GM12892 (cell line): ENCODE measurements at regions not wholly inside any gene's neighbourhood (a gene's known extent, or its start where the extent isn't known, plus 50 kb on each side); places are given as distances from the start of the nearest gene placed in this dataset.

Experiments used
- DNase-seq: peaks from one replicate; pipeline ENCODE4 v3.0.0; 2011; ENCODE audit not compliant: insufficient read length
- FAIRE-seq: peaks from 2 replicates; lab custom pipeline; 2011; peaks lifted over from hg19 to GRCh38; lab: Jason Lieb, UNC
- POLR2A ChIP-seq: IDR thresholded peaks from 2 replicates; pipeline ENCODE4 v1.6.1; 2011; ENCODE audit warnings: low read depth, low read length, control low read depth
- POLR2AphosphoS5 ChIP-seq: IDR thresholded peaks from 2 replicates; pipeline ENCODE4 v1.6.1; 2011; ENCODE audit warnings: low read depth, low read length, control low read depth
- TAF1 ChIP-seq: IDR thresholded peaks from 2 replicates; pipeline ENCODE4 v1.6.1; 2011; ENCODE audit warnings: low read depth, mild to moderate bottlenecking, control low read depth, low read length, borderline replicate concordance

DNA sequence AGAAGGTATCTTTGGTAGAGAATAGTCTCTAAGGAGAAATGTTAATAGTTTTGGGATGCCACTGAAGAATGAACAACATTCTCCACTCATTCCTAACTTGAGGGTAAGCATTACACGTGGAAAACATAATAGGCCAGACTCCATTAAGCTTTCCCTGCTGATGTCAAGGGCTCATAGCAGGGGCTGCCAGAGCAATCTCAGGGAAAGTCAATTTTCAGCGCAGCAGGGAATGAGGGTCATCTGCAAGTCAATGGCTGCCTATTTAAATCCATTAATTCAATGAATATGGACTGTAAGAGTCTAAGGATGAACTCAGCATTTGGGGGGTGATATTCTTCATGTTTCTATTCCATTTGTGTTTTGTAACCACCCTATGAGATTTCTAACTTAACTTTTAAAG lies 144.2 kb upstream of the ARL4C start:
- FAIRE-seq, result no peak
- TF ChIP-seq POLR2AphosphoS5 (no peak), POLR2A (no peak), TAF1 (no peak)
- DNase-seq, result no peak

- FAIRE-seq, result no peak
- no peak for DNase-seq
Measured at GRCh38 chr2:234640657-234641056, 143.8 kb upstream of the ARL4C start.

GRCh38 chr2:234638966-234639365 lies 142.1 kb upstream of the ARL4C start:
- no peak for DNase-seq
- no peak for FAIRE-seq
- TF ChIP-seq TAF1 (no peak), POLR2AphosphoS5 (no peak), POLR2A (no peak)

More at GRCh38 chr2:234640657-234641056, 143.8 kb upstream of the ARL4C start:
- TF ChIP-seq TAF1 (no peak), POLR2AphosphoS5 (no peak)

DNA sequence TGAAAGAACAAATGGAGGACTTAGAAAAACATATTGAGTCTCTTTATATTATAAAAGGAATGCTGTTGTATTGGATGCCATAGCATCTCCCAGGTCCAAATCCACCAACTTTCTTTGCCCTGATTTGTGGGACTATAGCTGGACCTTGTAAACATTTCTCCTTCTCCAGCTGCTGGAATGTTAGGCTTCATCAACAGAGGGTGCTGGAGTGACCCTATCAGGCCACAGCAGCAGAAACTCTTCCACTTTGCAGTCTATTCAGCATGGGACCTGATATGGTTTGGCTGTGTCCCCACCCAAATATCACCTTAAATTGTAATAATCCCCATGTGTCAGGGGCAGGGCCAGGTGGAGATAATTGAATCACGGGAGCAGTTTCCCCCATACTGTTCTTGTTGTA lies 138.4 kb upstream of the ARL4C start:
- DNase-seq (no peak), FAIRE-seq (no peak)
- no peak for TF ChIP-seq POLR2A
- no peak for TF ChIP-seq TAF1
- no peak for TF ChIP-seq POLR2AphosphoS5

GRCh38 chr2:234633581-234634230 lies 136.8 kb upstream of the ARL4C start:
- TF ChIP-seq POLR2A (no peak), POLR2AphosphoS5 (no peak), TAF1 (no peak)
- DNase-seq, result no peak
- no peak for FAIRE-seq

DNA sequence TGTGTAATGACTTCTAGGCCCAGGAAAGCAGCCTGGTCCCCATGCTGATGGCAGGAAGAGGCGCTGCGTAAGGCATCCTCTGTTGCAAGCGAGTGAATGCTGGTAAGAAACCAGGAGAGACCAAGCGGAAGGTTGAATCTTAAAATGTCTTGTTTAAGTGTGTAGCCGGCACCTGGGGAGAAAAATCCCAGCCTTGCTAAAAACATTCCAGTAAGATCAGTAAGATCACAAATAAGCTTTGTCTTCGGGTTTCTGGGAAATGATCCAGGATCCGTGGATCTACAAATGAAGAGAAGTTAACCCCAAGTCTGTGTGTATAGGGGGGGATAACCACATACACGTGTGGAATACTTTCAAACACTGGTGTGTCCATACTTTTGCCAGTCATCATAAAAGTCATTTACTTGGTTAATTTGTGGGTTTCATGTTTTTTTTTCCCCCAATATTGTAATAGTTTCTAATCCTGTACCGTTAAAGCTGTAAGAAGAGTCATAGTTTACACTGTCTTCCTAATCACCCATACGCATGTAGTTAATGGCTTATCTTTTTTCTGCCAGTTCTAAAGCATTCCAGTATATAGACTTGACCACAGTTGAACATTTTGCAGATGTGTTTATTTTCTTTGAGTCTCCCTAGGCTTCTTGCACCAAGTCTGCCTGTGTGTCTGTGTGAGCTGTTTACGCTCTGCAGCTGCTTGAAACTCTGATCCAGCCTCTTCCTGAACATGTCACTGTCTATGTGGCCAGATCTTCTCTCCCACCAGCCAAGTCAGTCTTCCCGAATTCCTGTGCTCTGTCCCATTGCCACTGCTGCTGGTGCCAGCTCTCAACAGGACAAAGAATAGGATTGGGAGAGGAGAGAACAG lies 135.9 kb upstream of the ARL4C start:
- no peak for TF ChIP-seq POLR2A
- TF ChIP-seq POLR2AphosphoS5, result no peak
- TF ChIP-seq TAF1, result no peak
- FAIRE-seq (no peak), DNase-seq (no peak)

DNA sequence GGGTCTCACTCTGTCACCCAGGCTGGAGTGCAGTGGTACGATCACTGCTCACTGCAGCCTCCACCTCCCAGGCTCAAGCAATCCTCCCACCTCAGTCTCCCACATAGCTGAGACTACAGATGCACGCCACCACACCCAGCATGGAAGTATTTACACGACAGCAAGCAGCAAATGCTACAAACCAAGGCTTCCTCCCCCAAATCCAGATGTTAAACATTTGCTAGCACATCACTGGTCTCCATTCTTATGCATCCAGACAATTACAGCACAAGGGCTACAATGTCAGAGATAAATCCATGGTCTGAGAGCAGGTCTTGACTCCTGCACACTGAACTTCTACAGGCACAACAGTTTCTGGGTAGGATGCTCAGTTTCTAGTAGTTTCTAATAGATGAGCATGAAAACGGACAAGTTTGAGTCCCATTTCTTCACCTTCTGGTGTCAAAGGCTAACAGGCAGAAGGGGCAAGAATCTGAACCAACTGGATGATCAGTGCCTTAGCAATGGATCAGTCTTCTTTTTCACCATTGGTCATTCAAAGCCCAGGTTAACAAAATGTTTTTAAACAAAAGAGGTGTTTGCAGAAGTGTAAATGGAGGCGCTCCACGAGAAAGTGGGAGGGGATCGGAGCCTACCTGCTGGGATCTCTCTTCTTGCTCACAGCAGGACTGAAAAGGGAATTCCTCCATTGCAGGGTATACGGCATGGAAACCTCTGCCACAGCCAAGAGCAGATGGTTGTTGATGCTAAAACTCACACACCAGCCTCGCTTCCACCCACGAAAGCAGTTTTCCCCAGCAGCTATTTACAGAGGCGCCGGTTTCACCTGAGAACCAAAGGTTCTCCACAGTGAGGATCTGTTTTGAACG lies 135.0 kb upstream of the ARL4C start:
- no peak for TF ChIP-seq POLR2A
- TF ChIP-seq POLR2AphosphoS5, result no peak
- no peak for TF ChIP-seq TAF1
- DNase-seq (no peak), FAIRE-seq (no peak)

DNA sequence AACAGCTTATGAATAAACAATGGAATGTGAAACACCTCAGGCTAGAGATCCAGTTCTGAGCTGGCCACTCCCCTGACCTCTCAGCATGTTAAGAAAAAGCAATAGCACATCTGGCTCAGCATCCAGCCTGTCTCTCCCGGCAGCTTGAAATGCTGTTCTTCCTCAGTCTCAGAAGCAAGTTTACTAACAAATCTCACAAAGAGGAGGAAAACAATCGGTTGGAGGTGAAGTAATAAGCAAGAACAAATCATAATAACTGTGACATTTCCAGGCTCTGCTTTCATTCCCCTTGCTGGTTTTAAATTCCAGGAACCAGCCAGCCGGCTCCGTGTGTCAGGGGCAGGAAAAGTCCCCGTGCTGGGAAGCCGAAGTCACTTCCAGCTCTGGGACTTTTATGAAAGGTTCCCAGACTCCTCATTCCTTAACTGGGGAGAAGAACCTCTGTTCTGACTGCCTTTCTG lies 133.9 kb upstream of the ARL4C start:
- FAIRE-seq (no peak), DNase-seq (no peak)
- TF ChIP-seq TAF1, result no peak
- no peak for TF ChIP-seq POLR2A
- no peak for TF ChIP-seq POLR2AphosphoS5

GRCh38 chr2:234629596-234629995 lies 132.7 kb upstream of the ARL4C start:
- DNase-seq (no peak), FAIRE-seq (no peak)
- no peak for TF ChIP-seq POLR2A
- TF ChIP-seq POLR2AphosphoS5, result no peak
- TF ChIP-seq TAF1, result no peak

GRCh38 chr2:234628953-234629352 lies 132.1 kb upstream of the ARL4C start:
- FAIRE-seq (no peak), DNase-seq (no peak)
- no peak for TF ChIP-seq TAF1
- no peak for TF ChIP-seq POLR2AphosphoS5

GRCh38 chr2:234627308-234627707 lies 130.4 kb upstream of the ARL4C start:
- FAIRE-seq, result no peak
- TF ChIP-seq POLR2A (no peak), POLR2AphosphoS5 (no peak)

More at GRCh38 chr2:234627308-234627707, 130.4 kb upstream of the ARL4C start:
- no peak for DNase-seq
